GM19023 (cell line): ENCODE measurements at regions not wholly inside any gene's neighbourhood (a gene's known extent, or its start where the extent isn't known, plus 50 kb on each side); places are given as distances from the start of the nearest gene placed in this dataset.

Source experiments
- ATAC-seq: cut with Tn5 transposase; IDR thresholded peaks from one replicate; pipeline ENCODE4 v1.9.1; 2021; ENCODE audit warnings: mild to moderate bottlenecking, moderate library complexity; ENCODE audit not compliant: unreplicated experiment

- ATAC-seq, result no peak
Observed at GRCh38 chr13:61040181-61040580, 375.5 kb downstream of the PCDH20 start.

DNA sequence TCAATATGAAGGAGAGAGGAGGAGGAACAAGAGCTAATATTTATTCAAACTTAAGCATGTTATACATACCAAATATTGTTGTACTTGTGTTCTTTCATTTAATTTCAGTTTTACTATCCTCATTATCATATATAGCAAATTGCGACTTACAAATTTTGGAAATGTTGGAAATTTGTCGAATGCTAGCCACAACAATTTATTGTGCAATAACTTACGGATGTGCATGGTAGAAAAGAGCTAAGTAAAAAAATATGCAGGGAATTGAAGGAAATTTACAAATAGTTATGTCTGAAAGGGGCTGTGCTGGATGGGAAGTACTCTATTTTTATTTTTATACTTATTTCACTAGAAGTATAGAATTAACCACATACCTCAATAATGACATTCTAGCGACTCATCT is 376.3 kb downstream of the PCDH20 start:
- no peak for ATAC-seq

GRCh38 chr13:61036715-61037114 is 378.9 kb downstream of the PCDH20 start:
- ATAC-seq, result no peak

DNA sequence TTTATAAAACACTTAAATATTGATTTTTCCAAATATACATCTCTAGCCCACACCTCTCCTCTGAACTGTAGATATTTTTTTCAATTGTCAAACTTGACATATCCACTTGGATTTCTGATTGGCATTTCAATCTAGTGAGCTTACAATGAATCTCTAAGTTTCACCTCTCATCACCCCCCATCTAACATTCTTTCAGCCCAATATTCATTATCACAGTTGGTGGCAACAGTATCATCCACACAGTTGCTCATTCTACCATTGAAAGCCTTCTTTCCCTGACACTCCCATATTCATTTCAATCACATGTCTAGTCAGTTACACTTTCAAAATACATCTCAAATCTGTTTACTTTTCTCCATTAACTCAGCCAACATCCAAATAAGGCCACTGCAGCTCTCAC is 385.2 kb downstream of the PCDH20 start:
- ATAC-seq, result no peak

DNA sequence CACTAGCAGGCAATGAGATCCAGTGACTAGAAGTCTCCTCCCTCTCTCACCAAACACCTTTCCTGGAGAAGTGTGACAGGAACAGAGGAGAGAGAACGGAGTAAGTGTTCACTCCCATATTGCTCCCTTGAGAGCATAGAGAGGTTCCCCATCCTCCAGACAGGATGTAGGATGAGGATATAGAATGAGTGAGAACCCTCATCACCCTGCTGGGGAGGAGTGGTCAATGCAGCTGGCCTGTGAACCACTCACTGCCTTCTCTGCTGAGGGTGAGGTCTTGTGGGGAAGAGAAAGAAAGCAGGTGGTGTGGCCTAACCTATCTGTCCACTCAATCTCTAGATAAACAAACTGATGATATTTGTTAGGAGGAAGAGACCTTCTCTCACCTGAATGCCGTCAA is 386.6 kb downstream of the PCDH20 start:
- no peak for ATAC-seq

DNA sequence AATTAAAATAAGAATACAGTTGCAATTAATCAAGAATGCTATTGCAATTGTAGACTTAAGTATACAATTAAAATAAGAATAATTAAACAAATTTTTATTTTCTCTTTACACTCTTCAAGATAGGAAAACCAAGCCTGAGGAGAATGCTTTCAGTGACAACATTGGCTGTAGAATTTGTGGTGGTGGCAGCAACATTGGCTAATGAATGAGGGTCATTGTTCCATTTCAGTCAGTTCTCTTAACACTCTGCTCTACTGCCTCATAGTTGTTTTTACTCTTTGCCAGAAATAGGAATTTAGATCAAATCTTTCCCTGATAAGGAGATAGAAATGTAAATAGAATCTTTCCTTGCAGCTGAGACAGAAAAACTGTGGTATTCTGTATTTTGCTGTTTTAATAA is 391.6 kb downstream of the PCDH20 start:
- ATAC-seq, result no peak

DNA sequence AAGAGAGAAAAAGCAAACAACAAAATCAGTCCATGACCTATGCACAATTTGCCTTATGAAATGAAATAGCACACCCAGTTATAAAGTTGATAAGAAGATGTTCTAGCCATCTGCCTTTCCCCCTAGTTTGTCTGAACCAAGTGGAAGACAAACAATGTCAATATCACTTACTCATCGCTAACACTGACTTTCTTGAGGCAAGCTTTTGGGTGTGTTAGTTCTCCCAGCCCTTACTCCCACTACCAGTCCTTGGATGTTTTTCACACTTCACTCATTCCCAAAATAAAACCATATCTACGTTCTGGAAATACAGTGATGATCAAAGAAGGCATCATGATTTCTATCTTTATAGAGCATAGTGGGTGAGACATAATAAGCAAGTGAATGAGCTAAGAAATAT is 393.8 kb downstream of the PCDH20 start:
- no peak for ATAC-seq

- ATAC-seq, result no peak
Observed at GRCh38 chr13:61013796-61014195, 401.9 kb downstream of the PCDH20 start.

DNA sequence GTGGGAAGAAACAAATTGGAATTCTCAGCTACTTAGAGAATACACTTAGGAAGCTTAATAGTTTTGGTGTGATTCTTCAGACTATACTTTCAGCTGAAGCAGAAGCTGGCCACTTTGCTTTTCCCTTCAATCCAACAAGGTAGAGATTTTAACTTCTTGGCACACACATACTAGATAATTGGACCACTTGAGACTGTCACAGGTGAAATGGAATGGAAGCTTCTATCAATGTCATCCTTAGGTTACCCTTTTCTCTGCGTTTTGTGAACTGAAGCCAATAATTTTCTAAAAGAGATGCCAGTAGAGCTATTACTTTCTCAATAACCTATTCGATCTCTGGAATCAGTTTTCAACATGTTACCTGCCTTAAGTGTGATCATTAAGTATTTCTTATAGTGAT is 405.3 kb downstream of the PCDH20 start:
- no peak for ATAC-seq

GRCh38 chr13:61002686-61003085 is 413.0 kb downstream of the PCDH20 start:
- no peak for ATAC-seq

DNA sequence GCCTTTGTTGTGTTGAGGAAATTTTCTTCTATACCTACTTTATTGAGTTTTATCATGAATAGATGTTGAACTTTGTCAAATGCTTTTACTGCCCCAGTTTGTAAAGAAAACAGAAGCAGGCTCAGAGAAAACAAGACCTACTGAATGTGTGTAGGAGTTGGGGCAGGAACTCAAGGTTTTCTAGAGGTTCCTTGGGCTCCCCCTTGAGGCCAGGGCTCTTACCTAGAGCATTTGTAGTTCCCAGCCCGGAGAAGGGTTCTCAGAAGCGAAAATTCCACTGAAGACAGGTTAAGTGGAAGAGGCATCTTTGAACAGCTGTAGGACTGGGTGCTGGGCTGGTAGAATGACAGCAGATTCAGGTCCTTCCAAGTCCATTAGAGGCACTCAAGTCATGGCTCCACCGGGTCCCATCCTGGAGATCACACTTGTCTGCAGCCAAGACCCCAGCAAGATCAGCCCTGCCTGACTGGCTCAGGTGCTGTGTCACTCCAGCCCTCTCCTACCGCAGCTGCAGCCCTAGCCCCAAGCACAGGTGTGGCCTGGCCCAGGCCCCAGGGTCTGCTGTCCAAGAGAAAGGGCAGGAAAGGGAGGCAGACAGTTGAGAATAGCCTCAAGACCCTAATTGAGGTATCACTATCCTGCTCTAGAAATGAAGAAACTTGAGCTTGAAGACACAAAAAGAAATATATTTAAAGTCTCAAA is 425.5 kb downstream of the PCDH20 start:
- no peak for ATAC-seq

DNA sequence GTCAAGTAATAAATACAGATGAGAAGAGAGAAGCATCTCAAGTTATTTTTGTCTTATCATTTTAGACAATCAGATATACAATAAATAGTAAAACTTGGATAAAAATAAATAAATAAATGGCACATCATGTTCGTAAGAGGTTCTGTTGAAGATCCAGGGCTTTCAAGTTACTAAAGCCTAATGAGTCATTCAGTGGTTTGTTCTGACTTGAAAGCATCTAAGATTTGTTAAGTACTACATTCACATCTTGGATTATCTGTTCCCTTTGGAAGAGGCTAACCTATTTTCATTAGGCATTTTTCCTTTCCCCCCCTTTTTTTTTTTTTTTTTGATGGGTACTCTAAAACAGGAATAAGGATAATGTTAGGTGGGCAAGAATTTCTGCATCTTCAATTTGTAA is 429.3 kb downstream of the PCDH20 start:
- no peak for ATAC-seq

DNA sequence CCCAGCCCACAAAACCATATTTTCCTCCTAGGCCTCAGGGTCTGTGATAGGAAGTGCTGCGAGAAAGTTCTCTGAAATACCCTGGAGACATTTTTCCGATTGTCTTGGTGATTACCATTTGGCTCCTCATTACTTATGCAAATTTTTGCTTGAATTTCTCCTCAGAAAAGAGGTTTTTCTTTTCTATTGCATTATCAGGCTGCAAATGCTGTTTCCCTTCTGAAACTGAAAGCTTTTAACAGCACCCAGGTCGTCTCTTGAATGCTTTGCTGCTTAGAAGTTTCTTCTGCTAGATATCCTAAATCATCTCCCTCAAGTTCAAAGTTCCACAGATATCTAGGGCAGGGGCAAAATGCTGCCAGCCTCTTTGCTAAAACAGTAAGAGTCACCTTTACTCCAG is 434.2 kb downstream of the PCDH20 start:
- ATAC-seq, result no peak

DNA sequence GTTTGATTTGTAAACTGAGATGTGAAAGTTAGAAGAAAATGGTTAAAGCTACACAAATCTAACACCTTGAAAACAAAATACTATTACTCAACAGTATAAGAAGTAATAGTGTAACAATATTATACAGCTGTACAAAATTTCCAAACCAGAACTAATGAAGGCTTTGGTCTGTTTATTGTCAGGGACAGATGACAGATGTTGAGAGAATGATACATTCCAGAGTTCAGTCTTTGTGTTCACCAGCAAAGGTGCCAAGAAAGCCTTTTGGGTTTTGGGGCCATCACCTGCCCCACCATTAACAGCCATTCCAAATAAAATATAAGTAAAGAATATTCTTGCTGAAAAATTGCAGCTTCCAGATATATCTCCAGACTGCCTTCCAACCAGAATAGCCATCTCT is 439.3 kb downstream of the PCDH20 start:
- no peak for ATAC-seq

DNA sequence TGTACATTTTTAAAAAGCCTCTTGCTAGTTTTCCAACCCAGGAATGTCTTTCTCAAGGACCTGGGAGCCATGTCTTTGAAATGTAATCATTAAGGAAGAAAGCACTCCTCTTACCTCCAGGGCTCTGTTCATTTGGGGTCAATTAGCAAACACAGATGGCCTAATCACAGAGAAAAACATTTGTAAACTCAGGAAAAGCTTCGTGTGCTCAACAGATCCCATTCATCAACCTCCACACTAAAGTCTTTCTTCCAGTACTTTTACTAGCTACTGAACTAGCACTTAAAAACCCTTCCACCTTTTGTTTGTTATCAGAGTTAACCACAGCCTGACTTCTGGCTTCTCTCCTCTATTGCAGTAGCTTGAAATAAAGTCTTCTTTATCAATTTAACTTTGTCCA is 441.4 kb downstream of the PCDH20 start:
- no peak for ATAC-seq

DNA sequence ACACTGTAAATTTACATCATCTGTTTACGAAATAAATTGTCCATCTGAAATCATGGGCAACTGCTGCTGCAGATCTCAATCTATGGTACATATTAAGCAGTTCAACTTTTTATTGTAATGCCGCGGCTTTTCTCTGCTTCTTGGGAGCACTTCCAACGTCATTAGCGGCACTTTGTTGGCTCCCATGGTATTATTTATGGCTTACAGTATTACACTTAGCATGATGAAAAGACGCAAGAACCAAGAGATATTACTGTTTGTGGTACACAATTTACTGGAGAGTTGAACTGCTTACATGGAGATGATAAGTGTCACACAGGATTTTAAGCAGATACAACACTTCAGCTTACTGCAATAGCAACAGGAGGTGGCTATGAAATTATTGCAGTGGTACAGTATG is 442.1 kb downstream of the PCDH20 start:
- ATAC-seq, result no peak

DNA sequence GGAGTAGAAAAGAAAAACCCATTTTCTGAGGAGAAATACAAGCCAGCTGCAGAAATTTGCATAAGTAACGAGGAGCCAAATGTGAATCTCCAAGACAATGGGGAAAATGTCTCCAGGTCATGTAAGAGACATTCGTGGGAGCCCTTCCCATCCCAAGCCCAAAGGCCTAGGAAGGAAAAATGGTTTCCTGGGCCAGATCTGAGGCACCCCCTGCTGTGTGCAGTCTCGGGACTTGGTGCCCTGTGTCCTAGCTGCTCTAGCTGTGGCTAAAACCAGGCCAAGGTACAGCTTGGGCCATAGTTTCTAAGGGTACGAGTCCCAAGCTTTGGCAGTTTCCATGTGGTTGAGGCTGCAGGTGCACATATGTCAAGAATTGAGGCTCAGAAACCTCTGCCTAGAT is 444.9 kb downstream of the PCDH20 start:
- no peak for ATAC-seq

GRCh38 chr13:60969656-60970055 is 446.0 kb downstream of the PCDH20 start:
- ATAC-seq, result no peak

DNA sequence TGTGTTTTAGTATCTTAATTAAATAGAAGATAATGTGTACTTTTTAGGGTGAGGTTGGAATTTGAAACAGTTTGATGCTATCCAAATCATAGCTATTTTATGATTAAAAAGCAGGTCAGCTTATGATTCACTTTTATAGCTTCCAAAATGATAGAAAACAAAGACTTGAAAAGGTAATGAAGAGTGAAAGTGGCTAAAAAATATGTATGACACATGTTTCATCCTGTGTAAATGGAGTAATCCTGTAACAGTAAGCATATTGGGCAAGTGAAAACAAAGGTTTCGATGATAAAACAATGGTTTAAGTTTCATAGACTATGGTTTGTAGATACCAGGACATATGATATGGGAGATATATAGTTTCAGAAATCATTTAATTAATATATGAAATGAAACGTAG is 456.2 kb downstream of the PCDH20 start:
- no peak for ATAC-seq

- ATAC-seq, result no peak
Observed at GRCh38 chr13:60957816-60958215, 457.8 kb downstream of the PCDH20 start.

- ATAC-seq, result no peak
Observed at GRCh38 chr13:60945396-60945795, 470.3 kb downstream of the PCDH20 start.

- ATAC-seq, result no peak
Observed at GRCh38 chr13:60944863-60945262, 470.8 kb downstream of the PCDH20 start.

DNA sequence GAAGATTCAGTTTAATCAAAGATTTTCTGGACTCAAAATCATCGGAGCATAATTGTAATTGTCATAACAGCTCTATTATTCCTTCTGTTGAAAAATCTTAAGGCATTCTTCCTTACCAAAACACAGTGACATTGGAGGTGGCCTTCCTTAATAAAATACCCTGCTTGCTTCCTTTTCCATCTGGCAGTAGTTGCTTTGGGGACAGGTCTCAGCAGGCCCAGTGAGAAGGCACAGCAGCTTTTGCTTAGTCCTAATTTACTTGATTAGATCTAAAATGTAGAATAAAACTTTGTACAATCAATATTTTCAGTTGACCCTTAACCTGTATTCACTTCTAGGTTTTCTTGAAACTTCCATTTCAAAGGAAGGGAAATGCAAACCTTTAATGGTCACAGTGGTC is 471.6 kb downstream of the PCDH20 start:
- ATAC-seq, result no peak
